ENCODE measurements at regions not wholly inside any gene's neighbourhood (a gene's known extent, or its start where the extent isn't known, plus 50 kb on each side); places are given as distances from the start of the nearest gene placed in this dataset.
"Not testable (repeated sequence)": the region's sequence is repeated elsewhere in the genome, so short reads cannot be mapped to it uniquely, and the experiment has no call there.

GRCh38 chrX:3178329-3178728 lies 137.1 kb downstream of the ARSF start:
- no peak for DNase-seq (ENCODE audit: extremely low spot score, unreplicated experiment)
- no peaks in the 10 kb centered on the region for H3K9me3 Mint-ChIP-seq (ENCODE audit: unreplicated experiment)
- no peak overlapping the region for H3K4me3 Mint-ChIP-seq (ENCODE audit: unreplicated experiment)
- H3K4me1 Mint-ChIP-seq (ENCODE audit: unreplicated experiment), result peaks cover 24% of the 10 kb centered on the region
- H3K36me3 Mint-ChIP-seq (ENCODE audit: unreplicated experiment), result no peaks in the 10 kb centered on the region
- no peak for TF ChIP-seq CTCF (IDR thresholded peaks at IDR 0.05)
- H3K27ac Mint-ChIP-seq (ENCODE audit: unreplicated experiment), result no peak overlapping the region
- no peaks in the 10 kb centered on the region for H3K27me3 Mint-ChIP-seq (ENCODE audit: unreplicated experiment)

- no peak for TF ChIP-seq CTCF (IDR thresholded peaks at IDR 0.05)
- no peak for DNase-seq (ENCODE audit: extremely low spot score, unreplicated experiment)
- no peak overlapping the region for H3K27ac Mint-ChIP-seq (ENCODE audit: unreplicated experiment)
- no peaks in the 10 kb centered on the region for H3K9me3 Mint-ChIP-seq (ENCODE audit: unreplicated experiment)
- H3K36me3 Mint-ChIP-seq (ENCODE audit: unreplicated experiment), result no peaks in the 10 kb centered on the region
- H3K4me1 Mint-ChIP-seq (ENCODE audit: unreplicated experiment), result peaks cover 24% of the 10 kb centered on the region
- H3K27me3 Mint-ChIP-seq (ENCODE audit: unreplicated experiment), result no peaks in the 10 kb centered on the region
- no peak overlapping the region for H3K4me3 Mint-ChIP-seq (ENCODE audit: unreplicated experiment)
Measured at GRCh38 chrX:3177851-3178250, 136.6 kb downstream of the ARSF start.

GRCh38 chrX:3176439-3176820 lies 135.2 kb downstream of the ARSF start:
- Mint-ChIP-seq H3K27ac (ENCODE audit: unreplicated experiment) (peak overlapping the region; percentile 93), H3K27me3 (ENCODE audit: unreplicated experiment) (no peaks in the 10 kb centered on the region), H3K36me3 (ENCODE audit: unreplicated experiment) (no peaks in the 10 kb centered on the region), H3K4me3 (ENCODE audit: unreplicated experiment) (peak overlapping the region; percentile 24), H3K4me1 (ENCODE audit: unreplicated experiment) (peaks cover 24% of the 10 kb centered on the region), H3K9me3 (ENCODE audit: unreplicated experiment) (no peaks in the 10 kb centered on the region)
- no peak for DNase-seq (ENCODE audit: extremely low spot score, unreplicated experiment)
- no peak for TF ChIP-seq CTCF (IDR thresholded peaks at IDR 0.05)

GRCh38 chrX:3175659-3176438 lies 134.6 kb downstream of the ARSF start:
- TF ChIP-seq CTCF (IDR thresholded peaks at IDR 0.05), result no peak
- Mint-ChIP-seq H3K36me3 (ENCODE audit: unreplicated experiment) (no peaks in the 10 kb centered on the region), H3K27ac (ENCODE audit: unreplicated experiment) (peak overlapping the region; percentile 93), H3K4me1 (ENCODE audit: unreplicated experiment) (peaks cover 24% of the 10 kb centered on the region), H3K27me3 (ENCODE audit: unreplicated experiment) (no peaks in the 10 kb centered on the region), H3K9me3 (ENCODE audit: unreplicated experiment) (no peaks in the 10 kb centered on the region), H3K4me3 (ENCODE audit: unreplicated experiment) (peak overlapping the region; percentile 24)
- DNase-seq (ENCODE audit: extremely low spot score, unreplicated experiment), result no peak

- not testable (repeated sequence) for H3K27me3 Mint-ChIP-seq (ENCODE audit: unreplicated experiment); H3K27ac Mint-ChIP-seq (ENCODE audit: unreplicated experiment); DNase-seq (ENCODE audit: extremely low spot score, unreplicated experiment); H3K9me3 Mint-ChIP-seq (ENCODE audit: unreplicated experiment); H3K36me3 Mint-ChIP-seq (ENCODE audit: unreplicated experiment); H3K4me3 Mint-ChIP-seq (ENCODE audit: unreplicated experiment)
- peaks cover 18% of the 10 kb centered on the region for H3K4me1 Mint-ChIP-seq (ENCODE audit: unreplicated experiment)
Measured at GRCh38 chrX:3172156-3172555, 130.9 kb downstream of the ARSF start.

Data from osteocyte (in vitro differentiated cells).